ENCODE measurements at regions not wholly inside any gene's neighbourhood (a gene's known extent, or its start where the extent isn't known, plus 50 kb on each side); places are given as distances from the start of the nearest gene placed in this dataset.

GRCh38 chr13:66040506-66040905 is 1189.6 kb downstream of the PCDH9 start:
- TF ChIP-seq CTCF (IDR thresholded peaks at IDR 0.05) (no peak), POLR2A (IDR thresholded peaks at IDR 0.05) (no peak)
- Histone ChIP-seq H3K9me3 (no peaks in the 10 kb centered on the region), H3K27me3 (no peaks in the 10 kb centered on the region), H3K27ac (no peak overlapping the region), H3K4me1 (peaks cover 4% of the 10 kb centered on the region), H3K36me3 (replicated peaks in 1 of 2; ENCODE audit: insufficient read depth in 1 of 2, low read depth in 2 of 2) (no peaks in the 10 kb centered on the region), H3K4me3 (no peak overlapping the region)
- ATAC-seq, result no peak
- DNase-seq, result no peak
- 53 to 56% methylated on average over 2 of the region's 2 CpGs for WGBS, 2 donors
- intact Hi-C loops (cut with DNase I), result no loop called here

- Histone ChIP-seq H3K9me3 (no peaks in the 10 kb centered on the region), H3K4me3 (no peak overlapping the region), H3K27me3 (no peaks in the 10 kb centered on the region), H3K4me1 (peaks cover 4% of the 10 kb centered on the region), H3K36me3 (replicated peaks in 1 of 2; ENCODE audit: insufficient read depth in 1 of 2, low read depth in 2 of 2) (no peaks in the 10 kb centered on the region), H3K27ac (no peak overlapping the region)
- intact Hi-C loops (cut with DNase I), result no loop called here
- ATAC-seq, result no peak
- no peak for TF ChIP-seq CTCF (IDR thresholded peaks at IDR 0.05)
- no peak for TF ChIP-seq POLR2A (IDR thresholded peaks at IDR 0.05)
- no peak for DNase-seq
- 68 to 77% methylated on average over 2 of the region's 2 CpGs for WGBS, 2 donors
These were observed 1193.0 kb downstream of the PCDH9 start for GRCh38 chr13:66037096-66037495.

GRCh38 chr13:66036636-66037035 is 1193.5 kb downstream of the PCDH9 start:
- Histone ChIP-seq H3K4me3 (no peak overlapping the region), H3K36me3 (replicated peaks in 1 of 2; ENCODE audit: insufficient read depth in 1 of 2, low read depth in 2 of 2) (no peaks in the 10 kb centered on the region), H3K9me3 (no peaks in the 10 kb centered on the region), H3K27ac (no peak overlapping the region), H3K27me3 (no peaks in the 10 kb centered on the region), H3K4me1 (peaks cover 4% of the 10 kb centered on the region)
- no peak for DNase-seq
- intact Hi-C loops (cut with DNase I), result no loop called here
- 28 to 34% methylated on average over 2 of the region's 2 CpGs for whole genome bisulfite sequencing, 2 donors
- no peak for TF ChIP-seq CTCF (IDR thresholded peaks at IDR 0.05)
- no peak for TF ChIP-seq POLR2A (IDR thresholded peaks at IDR 0.05)
- no peak for ATAC-seq

- peaks cover 4% of the 10 kb centered on the region for H3K4me1 ChIP-seq
- intact Hi-C loops (cut with DNase I), result no loop called here
- ATAC-seq, result no peak
- no peak for DNase-seq
- no peak overlapping the region for H3K27ac ChIP-seq
- no peaks in the 10 kb centered on the region for H3K27me3 ChIP-seq
- H3K36me3 ChIP-seq (replicated peaks in 1 of 2; ENCODE audit: insufficient read depth in 1 of 2, low read depth in 2 of 2), result no peaks in the 10 kb centered on the region
- H3K9me3 ChIP-seq, result no peaks in the 10 kb centered on the region
- TF ChIP-seq CTCF (IDR thresholded peaks at IDR 0.05) (no peak), POLR2A (IDR thresholded peaks at IDR 0.05) (no peak)
- 20 to 25% methylated on average over 2 of the region's 2 CpGs for WGBS, 2 donors
- no peak overlapping the region for H3K4me3 ChIP-seq
These were observed 1194.0 kb downstream of the PCDH9 start for GRCh38 chr13:66036024-66036614.

- no peaks in the 10 kb centered on the region for H3K36me3 ChIP-seq (replicated peaks in 1 of 2; ENCODE audit: insufficient read depth in 1 of 2, low read depth in 2 of 2)
- 44 to 52% methylated on average over 1 of the region's 1 CpG for WGBS, 2 donors
- H3K27me3 ChIP-seq, result no peaks in the 10 kb centered on the region
- DNase-seq, result no peak
- no peak for TF ChIP-seq POLR2A (IDR thresholded peaks at IDR 0.05)
- TF ChIP-seq CTCF (IDR thresholded peaks at IDR 0.05), result no peak
- ATAC-seq, result no peak
- intact Hi-C loops (cut with DNase I), result no loop called here
- no peak overlapping the region for H3K27ac ChIP-seq
- H3K4me3 ChIP-seq, result no peak overlapping the region
- H3K4me1 ChIP-seq, result no peaks in the 10 kb centered on the region
- H3K9me3 ChIP-seq, result no peaks in the 10 kb centered on the region
These were observed 1196.2 kb downstream of the PCDH9 start for GRCh38 chr13:66033924-66034323.
